ENCODE measurements at regions not wholly inside any gene's neighbourhood (a gene's known extent, or its start where the extent isn't known, plus 50 kb on each side); places are given as distances from the start of the nearest gene placed in this dataset.

DNA sequence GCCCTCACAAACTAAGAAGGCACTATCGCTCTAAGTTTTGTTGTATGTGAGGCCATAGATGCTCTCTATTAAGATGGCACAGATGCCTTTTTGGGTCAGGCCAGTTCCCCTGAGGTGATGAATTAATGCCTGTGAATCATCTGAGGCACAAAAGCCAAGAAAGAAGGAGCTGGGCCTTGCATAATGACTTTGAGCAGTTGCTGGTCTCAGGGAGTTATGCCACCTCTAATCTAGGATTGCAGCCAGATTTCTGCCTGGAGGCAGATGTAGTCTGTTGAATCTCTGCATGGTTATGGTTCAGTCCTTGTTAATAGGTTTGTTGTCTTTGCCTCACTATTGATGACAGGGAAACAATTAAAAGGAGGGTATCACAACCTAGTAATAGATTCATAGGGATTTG is 168.1 kb upstream of the CHRM3 start:
- no peak for DNase-seq (ENCODE audit: low spot score)

DNA sequence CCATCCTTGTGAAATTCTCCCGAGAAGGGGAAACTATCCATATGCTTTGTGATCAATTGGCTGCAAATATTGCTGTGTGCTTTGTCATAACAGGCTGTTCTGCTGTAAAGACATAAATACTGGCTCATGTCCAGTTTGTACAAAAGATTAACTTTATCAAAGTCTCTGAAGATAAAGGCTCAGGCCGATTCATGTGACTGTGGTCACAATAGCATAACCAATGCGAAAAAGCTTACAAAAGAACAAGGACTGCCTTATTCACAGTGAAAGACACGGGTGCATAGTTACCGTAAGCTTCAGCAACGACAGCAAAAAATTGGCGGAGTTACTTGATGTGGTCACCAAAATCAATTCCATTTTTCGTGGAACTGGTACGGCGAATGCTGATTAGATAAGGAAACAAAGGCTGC is 173.6 kb upstream of the CHRM3 start:
- no peak for DNase-seq (ENCODE audit: low spot score)

DNA sequence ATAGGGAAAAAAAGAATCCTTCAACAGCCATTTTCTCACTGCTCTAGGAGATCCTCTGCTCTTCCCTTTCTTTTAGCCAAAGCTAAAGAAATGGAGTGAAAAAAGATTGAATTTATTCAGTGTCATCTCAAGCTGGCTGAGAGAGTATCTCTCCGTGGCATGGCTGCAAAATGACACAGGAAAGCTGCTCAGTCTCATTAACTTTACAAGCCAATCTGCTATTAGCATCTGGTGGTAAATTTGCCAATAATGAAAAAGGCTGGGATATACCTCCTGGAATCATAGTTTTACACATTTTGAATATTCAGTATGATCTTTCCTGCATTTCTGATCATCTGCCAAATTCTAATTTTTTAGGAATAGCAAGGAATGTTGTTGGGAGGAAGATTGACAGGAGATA is 176.8 kb upstream of the CHRM3 start:
- DNase-seq (ENCODE audit: low spot score), result no peak

DNA sequence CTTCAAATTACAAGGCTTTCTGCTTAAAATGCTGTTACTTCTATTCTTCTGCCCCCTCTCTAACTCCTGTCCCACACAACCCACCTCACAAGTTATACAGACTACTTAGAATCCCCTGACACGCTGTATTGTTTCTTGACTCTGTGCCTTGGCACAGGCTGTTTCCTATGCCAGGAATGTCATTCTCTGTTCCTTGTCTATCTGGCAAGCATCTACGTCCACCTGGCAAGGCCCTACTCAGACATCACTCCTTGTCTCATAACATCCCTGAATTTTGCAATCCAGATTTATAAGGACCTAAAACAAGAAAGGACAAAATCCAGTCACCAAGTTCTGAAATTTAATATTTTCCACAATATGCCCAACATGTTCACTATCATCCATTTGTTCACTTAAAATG is 182.0 kb upstream of the CHRM3 start:
- DNase-seq (ENCODE audit: low spot score), result no peak

DNA sequence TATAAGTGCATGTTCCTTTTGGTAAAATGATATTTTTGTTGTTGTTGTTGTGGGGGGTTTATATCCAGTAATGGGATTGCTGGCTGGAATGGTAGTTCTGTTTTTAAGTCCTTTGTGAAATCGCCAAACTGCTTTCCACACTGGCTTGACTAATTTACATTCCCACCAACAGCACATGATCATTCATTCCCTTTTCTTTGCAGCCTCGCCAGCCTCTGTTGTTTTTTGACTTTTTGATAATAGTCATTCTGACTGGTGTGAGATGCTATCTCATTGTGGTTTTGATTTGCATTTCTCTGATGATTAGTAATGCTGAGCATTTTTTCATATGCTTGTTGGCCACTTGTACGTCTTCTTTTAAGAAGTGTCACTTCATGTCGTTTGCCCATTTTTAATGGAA is 188.5 kb upstream of the CHRM3 start:
- no peak for DNase-seq (ENCODE audit: low spot score)

DNA sequence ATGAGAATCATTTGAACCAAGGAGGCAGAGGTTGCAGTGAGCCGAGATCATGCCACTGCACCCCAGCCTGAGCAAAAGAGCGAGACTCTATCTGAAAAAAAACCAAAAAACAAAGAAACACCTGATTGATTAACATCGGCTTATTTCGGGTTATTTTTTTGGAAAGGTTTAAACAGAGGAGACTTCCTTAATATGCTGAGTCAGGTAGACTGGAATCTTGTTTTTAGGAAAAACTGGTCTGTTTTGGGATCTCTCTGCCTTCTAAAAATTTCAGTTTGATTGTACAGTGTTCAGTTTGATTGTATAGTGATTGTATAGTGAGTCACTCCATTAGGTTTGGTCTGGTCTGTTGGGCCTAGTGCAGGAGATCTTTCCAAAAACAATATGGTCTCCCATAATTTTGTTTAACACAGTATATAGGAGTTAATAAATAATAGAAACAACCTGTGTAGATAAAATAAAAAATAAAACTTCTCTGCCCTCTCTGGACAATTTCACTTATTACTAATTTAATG is 196.3 kb upstream of the CHRM3 start:
- DNase-seq (ENCODE audit: low spot score), result no peak

DNA sequence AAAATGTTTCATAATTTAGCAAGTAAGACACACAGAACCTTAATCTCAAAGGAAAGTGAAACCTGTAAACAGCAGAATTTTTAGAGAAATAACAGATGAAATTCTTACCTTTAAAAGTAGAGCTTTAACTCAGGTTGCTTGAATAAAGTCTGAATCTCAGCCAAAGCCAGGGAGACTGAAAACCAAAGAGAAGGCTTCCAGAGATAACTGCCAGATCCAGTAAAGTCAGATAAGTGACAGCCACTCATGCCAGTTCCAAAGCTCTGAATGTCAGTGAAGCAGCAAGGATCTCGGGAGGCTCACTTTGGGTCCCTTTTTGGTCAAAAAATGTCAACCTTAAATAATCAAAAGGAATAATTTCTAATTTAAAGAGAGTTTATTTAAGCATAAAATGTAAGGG is 199.9 kb upstream of the CHRM3 start:
- DNase-seq (ENCODE audit: low spot score), result no peak

DNA sequence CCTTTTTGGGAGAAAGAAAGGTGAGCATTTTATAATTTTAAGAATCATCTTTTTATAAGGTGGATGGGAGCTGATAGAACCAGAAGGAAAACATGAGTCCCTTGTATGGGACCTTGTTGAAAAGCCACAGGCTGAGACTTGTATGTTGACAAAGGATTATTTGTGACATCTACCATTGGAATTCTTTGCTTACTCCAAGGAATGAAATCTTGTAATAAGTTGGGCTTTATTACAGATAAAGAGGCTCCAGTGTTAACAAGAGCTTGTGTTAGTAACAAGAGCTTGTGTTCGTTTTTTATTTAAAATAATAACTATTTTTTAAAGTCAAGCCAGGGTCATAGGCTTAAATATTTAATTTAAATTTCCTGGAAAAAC is 201.1 kb upstream of the CHRM3 start:
- DNase-seq (ENCODE audit: low spot score), result no peak

DNA sequence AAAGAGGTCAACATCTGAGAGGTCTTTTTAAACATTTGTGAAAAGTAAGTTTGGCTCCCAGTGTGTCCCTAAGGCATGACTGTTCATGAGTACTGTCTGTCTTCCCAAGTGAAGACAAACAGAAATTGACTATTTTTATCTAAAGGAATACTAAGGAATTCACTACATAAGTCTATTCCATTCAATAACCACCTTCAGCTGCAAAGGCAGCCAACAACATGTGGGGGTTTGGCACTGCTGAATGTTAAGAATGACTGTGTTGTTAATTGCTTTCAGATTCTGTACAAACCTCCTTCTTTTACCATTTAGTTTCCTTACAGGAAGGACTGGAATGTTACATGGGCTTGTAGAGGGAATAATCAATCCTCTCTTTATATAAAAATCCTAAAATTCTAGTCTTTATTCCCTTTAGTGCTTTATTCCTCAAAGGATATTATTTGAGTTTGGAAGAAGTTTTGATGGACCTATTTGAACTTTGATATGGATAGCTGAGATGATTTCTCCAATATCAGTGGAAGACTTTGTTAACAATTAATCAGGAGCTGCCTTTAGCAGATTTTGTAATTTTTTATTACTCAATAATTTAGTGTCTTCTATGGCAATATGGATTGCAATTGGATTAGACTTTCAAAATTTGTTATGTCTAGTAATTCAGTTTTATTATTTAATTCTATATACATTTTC is 201.7 kb upstream of the CHRM3 start:
- DNase-seq (ENCODE audit: low spot score), result no peak

DNA sequence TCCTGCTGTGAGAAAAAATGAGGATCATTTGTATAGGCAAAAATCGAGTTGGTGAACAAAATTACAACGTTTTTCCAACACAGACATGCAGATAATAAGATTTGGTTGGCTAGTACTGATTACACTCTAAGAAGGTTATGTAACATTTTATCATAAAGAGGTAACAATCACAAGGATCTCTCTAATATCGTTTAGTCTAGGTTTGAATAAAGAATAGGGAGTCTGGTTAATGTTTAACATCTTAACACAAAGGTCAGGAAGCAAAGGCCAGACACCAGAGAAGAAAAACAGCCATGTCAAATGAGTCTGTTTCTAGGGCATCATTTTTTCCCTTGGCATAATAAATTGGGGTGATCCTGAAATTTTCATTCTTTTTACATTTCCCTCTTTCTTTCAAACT is 207.4 kb upstream of the CHRM3 start:
- no peak for DNase-seq (ENCODE audit: low spot score)

DNA sequence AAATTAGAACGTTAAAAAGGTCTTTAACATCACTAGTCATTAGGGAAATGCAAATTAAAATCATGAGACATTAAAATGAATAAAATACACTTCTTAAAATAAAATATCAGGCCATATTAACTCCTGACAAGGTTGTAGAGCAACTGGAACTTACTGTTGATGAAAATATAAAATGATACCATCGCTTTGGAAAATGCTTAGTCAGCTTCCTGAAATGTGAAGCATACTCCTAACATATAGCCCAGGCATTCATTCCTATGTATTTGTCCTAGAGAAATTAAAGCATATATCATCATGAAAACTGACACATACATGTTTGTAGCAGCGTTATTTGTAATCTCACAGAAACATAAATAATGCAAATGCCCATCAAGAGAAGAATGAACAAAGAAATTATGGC is 211.5 kb upstream of the CHRM3 start:
- DNase-seq (ENCODE audit: low spot score), result no peak

DNA sequence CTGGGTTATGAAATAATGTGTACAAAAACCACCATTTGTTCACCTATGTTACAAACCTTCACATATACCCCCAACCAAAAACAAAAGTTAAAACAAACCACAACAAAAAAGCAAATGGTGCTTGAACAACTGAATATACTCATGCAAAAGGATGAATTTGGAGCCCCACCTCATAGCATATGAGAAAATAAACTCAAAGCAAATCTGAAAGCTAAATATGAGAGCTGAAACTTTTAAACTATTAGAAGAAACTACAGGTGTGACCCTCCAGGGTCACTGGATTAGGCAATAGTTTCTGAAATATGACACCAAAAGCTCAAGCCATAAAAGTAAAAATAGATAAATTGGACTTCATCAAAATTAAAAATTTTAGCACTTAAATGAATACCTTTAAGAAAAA is 215.5 kb upstream of the CHRM3 start:
- no peak for DNase-seq (ENCODE audit: low spot score)

DNA sequence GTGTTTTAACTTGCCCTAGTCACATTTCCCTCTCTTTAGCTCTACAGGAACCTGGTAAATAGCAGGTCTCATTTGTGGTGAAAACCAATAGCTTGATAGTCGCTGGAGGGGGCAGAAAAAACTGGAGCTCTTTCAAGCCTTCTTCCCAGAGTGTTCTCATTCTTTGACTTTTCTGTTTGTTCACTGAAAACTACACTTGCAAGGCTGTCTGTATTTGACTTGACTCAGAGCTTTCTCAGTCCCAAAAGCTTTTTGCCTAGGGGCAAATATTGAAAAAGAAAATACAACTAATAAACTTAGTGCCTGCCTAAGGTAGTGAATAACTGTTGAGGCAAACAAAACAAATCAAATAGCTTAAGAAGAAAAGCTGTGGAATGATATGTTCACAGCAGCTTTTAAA is 217.1 kb upstream of the CHRM3 start:
- DNase-seq (ENCODE audit: low spot score), result no peak

DNA sequence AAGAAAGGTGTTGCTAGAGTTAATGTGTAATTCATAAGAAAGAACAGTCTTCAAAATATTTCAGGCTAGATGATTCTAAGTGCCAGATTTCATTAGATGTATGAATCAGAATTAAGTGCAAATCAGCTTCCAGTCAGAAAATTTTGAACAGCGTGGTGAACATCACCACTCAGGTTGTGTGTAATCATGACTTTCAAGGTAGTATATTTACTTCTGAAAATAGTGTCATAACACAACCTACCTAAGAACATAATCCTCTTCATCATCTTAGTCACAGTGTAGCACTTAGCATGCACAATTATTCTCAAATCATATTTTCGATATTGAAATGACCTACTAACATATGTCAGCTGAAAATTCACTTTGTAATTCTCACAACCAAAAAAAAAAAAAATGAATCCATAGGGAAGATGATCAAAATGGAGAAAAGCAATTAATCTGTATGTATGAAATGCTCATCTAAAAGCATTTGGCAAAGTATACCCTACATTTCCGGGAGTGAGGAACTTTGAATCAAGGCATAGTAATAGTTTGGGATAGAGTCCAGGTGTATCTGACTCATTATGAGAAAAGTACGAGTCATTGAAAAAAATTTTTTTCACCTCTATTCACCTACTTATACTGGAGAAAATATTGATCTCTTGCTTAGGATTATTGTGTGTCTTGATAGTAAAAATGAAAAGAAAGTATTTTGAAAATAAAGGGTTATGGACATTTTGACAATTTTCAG is 221.8 kb upstream of the CHRM3 start:
- no peak for DNase-seq (ENCODE audit: low spot score)

DNA sequence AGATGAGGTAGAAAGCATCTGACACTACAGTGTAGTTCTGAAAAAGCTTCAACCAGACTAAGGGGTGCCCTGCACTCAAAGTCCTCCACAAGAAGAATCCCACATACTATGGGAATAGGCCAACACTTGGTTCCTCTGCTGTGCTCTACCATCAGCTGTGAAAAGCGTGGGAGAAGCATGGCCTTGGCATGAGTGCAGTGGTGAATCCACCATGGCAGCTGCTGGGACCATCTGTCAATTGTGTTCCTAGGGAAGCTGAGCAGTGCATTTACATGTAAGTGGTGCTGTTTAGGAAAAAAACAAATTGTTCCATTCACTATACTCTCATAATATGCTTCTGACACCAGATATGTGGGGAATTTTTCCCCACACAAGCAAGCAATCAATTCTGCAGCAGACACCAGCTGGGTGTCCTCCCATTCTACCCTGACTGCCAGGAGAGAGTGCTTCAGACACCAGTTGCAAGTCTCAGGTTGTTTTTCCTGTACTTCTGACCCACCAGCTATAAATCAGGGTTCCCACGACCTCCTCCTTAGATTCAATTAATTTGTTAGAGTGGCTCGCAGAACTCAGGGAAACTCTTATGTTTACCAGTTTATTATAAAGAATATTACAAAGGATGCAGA is 230.8 kb upstream of the CHRM3 start:
- DNase-seq (ENCODE audit: low spot score), result no peak

DNA sequence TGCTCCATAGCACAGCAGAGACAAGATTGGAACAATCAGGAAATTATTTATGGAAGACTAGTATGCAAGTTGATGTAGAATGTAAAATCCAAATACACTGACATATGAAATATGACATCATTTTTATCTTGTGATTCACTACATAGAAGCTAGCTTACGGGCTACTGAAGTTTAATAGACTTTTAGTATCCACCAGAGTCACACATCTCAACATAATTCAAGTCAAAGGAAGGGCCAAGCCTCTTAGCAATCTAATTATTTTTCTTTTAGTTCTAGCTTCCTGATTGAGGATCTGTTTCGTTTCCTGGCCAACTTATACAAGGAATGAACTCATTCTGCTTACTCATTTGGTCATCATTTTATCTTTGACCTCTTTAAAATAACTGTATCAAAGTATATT is 234.4 kb upstream of the CHRM3 start:
- DNase-seq (ENCODE audit: low spot score), result no peak

DNA sequence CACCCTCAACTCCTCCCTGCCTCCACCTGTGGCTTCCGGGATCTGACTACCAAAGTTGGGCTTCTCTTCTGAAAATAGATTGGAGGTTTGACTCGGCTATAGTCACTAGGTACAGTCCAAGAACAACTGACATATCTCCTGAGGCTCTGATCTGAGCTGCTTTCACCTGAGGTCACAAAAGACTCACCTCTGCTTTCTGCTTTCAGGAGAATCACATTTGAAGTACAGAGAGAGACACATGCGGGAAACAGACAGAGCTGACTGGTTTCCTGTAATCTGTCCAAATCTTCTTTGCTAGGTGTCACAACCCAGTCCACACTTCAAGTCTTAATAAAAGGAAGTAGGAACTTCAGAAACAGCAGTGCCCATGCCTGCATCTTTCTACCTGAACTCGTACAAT is 245.4 kb upstream of the CHRM3 start:
- no peak for DNase-seq (ENCODE audit: low spot score)

DNA sequence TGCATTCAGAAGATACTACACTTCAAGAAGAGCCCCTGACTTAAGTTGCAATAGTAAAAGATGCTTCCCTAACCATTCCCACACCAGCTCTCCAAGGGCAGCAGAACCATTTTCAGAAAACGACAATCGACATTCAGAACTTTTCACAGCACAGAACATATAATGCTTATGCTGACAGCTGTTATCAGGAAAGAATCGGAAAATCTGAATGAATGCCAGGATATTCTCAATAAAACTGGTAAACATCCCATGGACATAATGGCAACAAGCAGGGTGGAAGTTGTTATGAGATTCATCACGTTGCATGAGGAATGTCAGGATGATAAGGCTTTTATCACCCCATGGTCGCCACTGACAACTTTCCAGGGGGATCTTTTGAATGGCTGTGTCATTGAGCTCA is 246.6 kb upstream of the CHRM3 start:
- DNase-seq (ENCODE audit: low spot score), result no peak

DNA sequence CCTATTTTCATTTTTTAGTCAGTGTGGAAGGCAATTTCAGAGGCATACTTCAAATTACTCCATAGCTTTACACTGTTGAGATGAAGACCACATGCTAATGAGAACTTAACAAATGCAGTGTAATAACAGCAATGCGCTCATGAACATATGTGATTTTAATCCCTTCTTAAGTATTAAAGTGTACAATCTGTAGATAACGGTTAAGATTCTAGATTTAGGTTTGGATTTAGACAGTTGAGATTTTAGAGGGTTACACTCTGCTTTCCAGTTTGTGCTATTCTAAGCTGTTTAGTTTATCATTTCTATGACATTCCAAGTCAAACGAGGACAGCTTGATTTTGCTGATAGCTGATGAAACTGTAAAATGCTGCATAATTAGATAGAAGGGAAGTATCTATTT is 257.8 kb upstream of the CHRM3 start:
- DNase-seq (ENCODE audit: low spot score), result no peak

DNA sequence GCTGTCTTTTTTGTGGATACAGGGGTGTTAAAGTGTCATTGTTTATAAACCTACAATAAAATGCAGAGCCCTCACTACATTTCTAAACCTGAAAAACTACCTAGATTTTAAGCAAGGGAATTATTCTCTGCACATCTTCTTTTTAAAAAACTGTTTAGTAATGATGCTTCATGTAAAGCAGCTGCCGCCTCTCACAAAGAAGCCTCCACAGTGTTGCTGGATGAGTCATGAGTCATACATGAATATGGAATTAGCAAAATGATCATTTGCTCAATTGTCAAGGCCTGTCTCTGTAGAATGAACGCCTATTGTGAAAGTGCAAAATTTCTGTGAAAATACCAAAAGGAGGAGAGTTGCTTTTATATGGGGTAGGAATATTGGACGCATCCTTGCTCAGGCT is 259.5 kb upstream of the CHRM3 start:
- DNase-seq (ENCODE audit: low spot score), result no peak

DNA sequence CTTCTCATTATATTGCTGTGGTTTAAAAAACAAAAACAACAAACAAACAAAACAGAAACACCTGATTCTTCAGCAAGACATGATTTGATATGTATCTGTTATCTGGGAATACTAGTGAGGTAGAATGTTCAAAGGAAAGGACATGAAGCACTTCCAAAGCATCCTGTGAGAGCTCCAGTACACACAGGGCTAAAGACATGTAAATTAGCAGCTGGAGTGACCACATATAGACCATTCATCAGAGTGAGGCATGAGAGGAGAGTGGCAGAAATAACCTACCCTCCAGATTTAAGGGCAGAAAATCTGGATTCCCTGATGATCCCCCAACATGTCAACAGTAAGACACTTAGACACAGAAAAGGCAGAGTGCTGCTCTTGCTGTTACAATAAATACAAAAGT is 260.5 kb upstream of the CHRM3 start:
- DNase-seq (ENCODE audit: low spot score), result no peak

DNA sequence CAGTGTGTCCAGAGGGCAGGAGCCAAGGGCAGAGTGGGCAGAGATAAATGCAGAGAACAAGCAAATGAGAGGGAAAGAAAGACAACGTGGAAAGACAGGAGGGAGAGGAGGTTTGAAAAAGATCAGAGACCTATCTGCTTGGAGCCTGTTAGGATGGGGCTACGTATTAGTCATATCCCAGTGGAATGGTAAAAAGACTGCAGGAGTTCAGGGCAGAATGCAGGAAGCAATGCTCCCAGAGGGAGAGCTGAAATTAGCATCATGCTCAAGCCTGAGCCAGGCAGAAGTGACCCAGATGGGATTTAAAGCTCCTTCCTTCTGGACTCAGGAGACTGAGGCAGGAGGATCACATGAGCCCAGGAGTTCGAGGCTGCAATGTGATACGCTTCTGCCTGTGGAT is 261.3 kb upstream of the CHRM3 start:
- no peak for DNase-seq (ENCODE audit: low spot score)

DNA sequence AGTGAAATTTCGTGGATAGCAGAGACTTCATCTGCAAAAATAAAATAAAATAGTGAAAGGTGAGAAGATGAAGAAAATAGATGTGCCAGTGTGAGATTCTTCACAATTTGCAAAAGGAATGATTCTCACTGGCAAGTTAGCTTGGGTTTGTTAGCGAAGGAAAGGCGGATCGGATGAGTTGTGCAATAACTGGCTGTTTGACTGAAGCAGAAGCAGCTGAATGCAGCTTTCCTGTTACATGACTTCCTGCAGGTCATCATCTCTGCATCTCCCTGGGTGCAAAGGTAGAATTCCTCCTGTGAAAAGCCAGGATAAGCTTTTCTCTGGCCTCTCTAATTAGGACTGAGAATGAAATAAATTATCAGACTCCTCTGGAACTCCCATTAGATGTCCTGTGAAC is 263.1 kb upstream of the CHRM3 start:
- DNase-seq (ENCODE audit: low spot score), result no peak

All from CD4-positive, alpha-beta T cell treated with Interleukin-15 for 4 hours (primary cell).